Chondrocyte (in vitro differentiated cells): ENCODE measurements at regions not wholly inside any gene's neighbourhood (a gene's known extent, or its start where the extent isn't known, plus 50 kb on each side); places are given as distances from the start of the nearest gene placed in this dataset.

Source experiments
- DNase-seq: peaks from one replicate; pipeline ENCODE4 v3.0.0; 2021; ENCODE audit warnings: mixed read lengths, low spot score
- H3K27ac Mint-ChIP-seq: one replicate; pipeline ENCODE4 v1.8.0; 2021; ENCODE audit warnings: mild to moderate bottlenecking, moderate library complexity, mixed read lengths; ENCODE audit not compliant: unreplicated experiment
- H3K27me3 Mint-ChIP-seq: 2 replicates; pipeline ENCODE4 v1.8.0; 2021; ENCODE audit warnings: low read depth, mixed read lengths
- H3K36me3 Mint-ChIP-seq: 2 replicates; pipeline ENCODE4 v1.8.0; 2021; ENCODE audit warnings: low read depth, mixed read lengths
- H3K4me1 Mint-ChIP-seq: 2 replicates; pipeline ENCODE4 v1.8.0; 2021; ENCODE audit warnings: low read depth, mild to moderate bottlenecking, mixed read lengths
- H3K4me3 Mint-ChIP-seq: one replicate; pipeline ENCODE4 v1.8.0; 2021; ENCODE audit warnings: mild to moderate bottlenecking, moderate library complexity, mixed read lengths; ENCODE audit not compliant: unreplicated experiment
- H3K9me3 Mint-ChIP-seq: 2 replicates; pipeline ENCODE4 v1.8.0; 2021; ENCODE audit warnings: low read depth, mixed read lengths
- CTCF ChIP-seq: fragments of 200-600 bp; sonication (generic); IDR thresholded peaks from 2 replicates; pipeline ENCODE4 v1.5.0; 2021; ENCODE audit warnings: antibody characterized with exemption, mild to moderate bottlenecking, moderate library complexity

- H3K27ac Mint-ChIP-seq: no peak overlapping the region
Measured at GRCh38 chr11:82082976-82083375, 650.7 kb downstream of the FAM181B start.

GRCh38 chr11:82080160-82080559, 653.5 kb downstream of the FAM181B start:
- TF ChIP-seq CTCF: peak; percentile 51
- DNase-seq: no peak
- Mint-ChIP-seq H3K9me3 (no peaks in the 10 kb centered on the region), H3K4me3 (no peak overlapping the region), H3K27me3 (no peaks in the 10 kb centered on the region), H3K36me3 (no peaks in the 10 kb centered on the region), H3K27ac (no peak overlapping the region), H3K4me1 (peaks cover 15% of the 10 kb centered on the region)

More at GRCh38 chr11:82082976-82083375, 650.7 kb downstream of the FAM181B start:
- Mint-ChIP-seq H3K36me3 (no peaks in the 10 kb centered on the region), H3K4me1 (peaks cover 15% of the 10 kb centered on the region), H3K4me3 (no peak overlapping the region), H3K9me3 (no peaks in the 10 kb centered on the region), H3K27me3 (peaks cover 3% of the 10 kb centered on the region)
- TF ChIP-seq CTCF: no peak
- no peak for DNase-seq

GRCh38 chr11:82076126-82076525, 657.5 kb downstream of the FAM181B start:
- Mint-ChIP-seq H3K27ac (no peak overlapping the region), H3K4me1 (peaks cover 18% of the 10 kb centered on the region), H3K27me3 (no peaks in the 10 kb centered on the region), H3K36me3 (no peaks in the 10 kb centered on the region), H3K9me3 (no peaks in the 10 kb centered on the region), H3K4me3 (no peak overlapping the region)
- TF ChIP-seq CTCF: no peak
- DNase-seq: no peak

GRCh38 chr11:82059505-82059904, 674.2 kb downstream of the FAM181B start:
- peaks cover 4% of the 10 kb centered on the region for H3K9me3 Mint-ChIP-seq
- H3K36me3 Mint-ChIP-seq: no peaks in the 10 kb centered on the region
- H3K4me3 Mint-ChIP-seq: no peak overlapping the region
- TF ChIP-seq CTCF: no peak
- no peaks in the 10 kb centered on the region for H3K4me1 Mint-ChIP-seq
- no peak overlapping the region for H3K27ac Mint-ChIP-seq
- DNase-seq: no peak
- peaks cover 11% of the 10 kb centered on the region for H3K27me3 Mint-ChIP-seq

- peaks cover 25% of the 10 kb centered on the region for H3K27me3 Mint-ChIP-seq
- H3K27ac Mint-ChIP-seq: no peak overlapping the region
Measured at GRCh38 chr11:82056450-82056849, 677.2 kb downstream of the FAM181B start.

More at GRCh38 chr11:82056450-82056849, 677.2 kb downstream of the FAM181B start:
- Mint-ChIP-seq H3K36me3 (no peaks in the 10 kb centered on the region), H3K4me3 (no peak overlapping the region), H3K4me1 (no peaks in the 10 kb centered on the region), H3K9me3 (peaks cover 10% of the 10 kb centered on the region)
- no peak for DNase-seq
- TF ChIP-seq CTCF: no peak
